A673 (cell line): ENCODE measurements at regions not wholly inside any gene's neighbourhood (a gene's known extent, or its start where the extent isn't known, plus 50 kb on each side); places are given as distances from the start of the nearest gene placed in this dataset.

ENCODE experiments used
- BruUV-seq: library from RNA; stranded (reverse); fragments of 400-500 nt; replicated peaks from 2 replicates; lab custom pipeline; 2021; lab: Mats Ljungman, UMichigan
- CTCF ChIA-PET: fragments of 300-600 bp; sonication (Branson Sonifier 250); formaldehyde crosslinking; loops from one replicate; lab custom pipeline; 2022; ENCODE audit warnings: antibody characterized with exemption; lab: Charles Lee
- POLR2A ChIA-PET: fragments of 300-600 bp; sonication (Branson Sonifier 250); formaldehyde crosslinking; loops from one replicate; lab custom pipeline; 2022; ENCODE audit warnings: antibody characterized with exemption; ENCODE audit not compliant: low non-redundant PET; lab: Charles Lee
- DNase-seq: peaks from one replicate; pipeline ENCODE4 v3.0.0-alpha.2; 2015; ENCODE audit warnings: low spot score
- H3K27ac ChIP-seq: fragments of 200-600 bp; sonication (generic); 2 replicates; pipeline ENCODE4 v1.5.1; 2016; ENCODE audit warnings: mixed run types, low read depth, mild to moderate bottlenecking, mixed read lengths, antibody characterized with exemption, low read length; ENCODE audit not compliant: poor library complexity, severe bottlenecking
- H3K27me3 ChIP-seq: fragments of 200-600 bp; sonication (generic); replicated peaks from 2 replicates; pipeline ENCODE4 v1.6.1; 2017; ENCODE audit warnings: mixed run types, low read depth, mild to moderate bottlenecking, mixed read lengths, antibody characterized with exemption, low read length; ENCODE audit not compliant: insufficient read depth, poor library complexity
- H3K36me3 ChIP-seq: fragments of 200-600 bp; sonication (generic); 2 replicates; pipeline ENCODE4 v1.6.1; 2016; ENCODE audit warnings: mixed run types, mild to moderate bottlenecking, mixed read lengths, antibody characterized with exemption, low read length; ENCODE audit not compliant: insufficient read depth, poor library complexity, severe bottlenecking
- H3K4me1 ChIP-seq: fragments of 200-600 bp; sonication (generic); 2 replicates; pipeline ENCODE4 v1.6.1; 2017; ENCODE audit warnings: mixed run types, mild to moderate bottlenecking, mixed read lengths, antibody characterized with exemption, low read length; ENCODE audit not compliant: insufficient read depth, poor library complexity, severe bottlenecking
- H3K4me3 ChIP-seq: fragments of 200-600 bp; sonication (generic); 2 replicates; pipeline ENCODE4 v1.5.1; 2016; ENCODE audit warnings: low read depth, mixed run types, mild to moderate bottlenecking, mixed read lengths, low read length; ENCODE audit not compliant: poor library complexity, severe bottlenecking
- H3K9me3 ChIP-seq: fragments of 200-600 bp; sonication (generic); 2 replicates; pipeline ENCODE4 v1.6.1; 2016; ENCODE audit warnings: mixed run types, low read depth, mild to moderate bottlenecking, mixed read lengths, antibody characterized with exemption, low read length; ENCODE audit not compliant: poor library complexity, severe bottlenecking
- EZH2 ChIP-seq: fragments of 200-600 bp; sonication (generic); IDR thresholded peaks from 2 replicates; pipeline ENCODE4 v1.6.1; 2017; ENCODE audit warnings: borderline replicate concordance, low read depth, mild to moderate bottlenecking, mixed read lengths, antibody characterized with exemption, low read length; ENCODE audit not compliant: poor library complexity, severe bottlenecking
- intact Hi-C: fragments of 100-400 bp; cut with micrococcal nuclease; formaldehyde crosslinking; loops from one replicate; pipeline ENCODE4 v1.10.0; 2022; ENCODE audit not compliant: unreplicated experiment
- TF ChIP-seq, protein P1 (sequence below): fragments of 300-800, 200-600 bp; sonication (generic); conservative IDR thresholded peaks from 2 replicates; pipeline ENCODE4 v1.5.1; 2017; ENCODE audit warnings: low read depth, mild to moderate bottlenecking, antibody characterized with exemption, low read length, moderate library complexity, mixed read lengths

DNA sequence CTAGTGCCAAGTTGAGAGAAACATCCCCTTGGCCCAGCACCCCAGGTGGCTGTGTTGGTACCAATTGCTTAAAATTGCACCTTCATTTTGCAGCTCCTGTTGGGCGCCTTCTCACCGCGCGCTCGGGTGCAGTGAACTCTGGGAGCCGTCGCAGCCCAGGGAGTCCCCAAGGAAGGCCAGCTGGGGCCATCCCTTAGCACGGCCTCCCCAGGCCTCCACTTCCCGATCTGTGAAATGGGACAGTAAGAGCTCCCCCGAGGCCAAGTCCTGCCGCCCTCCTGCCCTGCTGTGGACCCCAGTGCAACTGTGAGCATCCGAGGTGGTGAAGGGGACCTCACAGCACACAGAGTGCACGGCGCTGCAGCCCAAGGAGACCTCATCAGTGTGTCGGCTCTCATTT is 1234.1 kb downstream of the BRD1 start:
- H3K4me3 ChIP-seq = no peak overlapping the region
- DNase-seq = no peak
- H3K36me3 ChIP-seq = peaks cover 19% of the 10 kb centered on the region
- H3K27ac ChIP-seq = no peak overlapping the region
- TF ChIP-seq, protein P1, sequence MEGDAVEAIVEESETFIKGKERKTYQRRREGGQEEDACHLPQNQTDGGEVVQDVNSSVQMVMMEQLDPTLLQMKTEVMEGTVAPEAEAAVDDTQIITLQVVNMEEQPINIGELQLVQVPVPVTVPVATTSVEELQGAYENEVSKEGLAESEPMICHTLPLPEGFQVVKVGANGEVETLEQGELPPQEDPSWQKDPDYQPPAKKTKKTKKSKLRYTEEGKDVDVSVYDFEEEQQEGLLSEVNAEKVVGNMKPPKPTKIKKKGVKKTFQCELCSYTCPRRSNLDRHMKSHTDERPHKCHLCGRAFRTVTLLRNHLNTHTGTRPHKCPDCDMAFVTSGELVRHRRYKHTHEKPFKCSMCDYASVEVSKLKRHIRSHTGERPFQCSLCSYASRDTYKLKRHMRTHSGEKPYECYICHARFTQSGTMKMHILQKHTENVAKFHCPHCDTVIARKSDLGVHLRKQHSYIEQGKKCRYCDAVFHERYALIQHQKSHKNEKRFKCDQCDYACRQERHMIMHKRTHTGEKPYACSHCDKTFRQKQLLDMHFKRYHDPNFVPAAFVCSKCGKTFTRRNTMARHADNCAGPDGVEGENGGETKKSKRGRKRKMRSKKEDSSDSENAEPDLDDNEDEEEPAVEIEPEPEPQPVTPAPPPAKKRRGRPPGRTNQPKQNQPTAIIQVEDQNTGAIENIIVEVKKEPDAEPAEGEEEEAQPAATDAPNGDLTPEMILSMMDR = no peak
- no peak for TF ChIP-seq EZH2
- ChIA-PET POLR2A (no interaction called here), CTCF (no interaction called here)
- no TSS peak for BruUV-seq
- no peaks in the 10 kb centered on the region for H3K27me3 ChIP-seq
- intact Hi-C loops = no loop called here
- H3K4me1 ChIP-seq = peaks cover 31% of the 10 kb centered on the region
- no peaks in the 10 kb centered on the region for H3K9me3 ChIP-seq

DNA sequence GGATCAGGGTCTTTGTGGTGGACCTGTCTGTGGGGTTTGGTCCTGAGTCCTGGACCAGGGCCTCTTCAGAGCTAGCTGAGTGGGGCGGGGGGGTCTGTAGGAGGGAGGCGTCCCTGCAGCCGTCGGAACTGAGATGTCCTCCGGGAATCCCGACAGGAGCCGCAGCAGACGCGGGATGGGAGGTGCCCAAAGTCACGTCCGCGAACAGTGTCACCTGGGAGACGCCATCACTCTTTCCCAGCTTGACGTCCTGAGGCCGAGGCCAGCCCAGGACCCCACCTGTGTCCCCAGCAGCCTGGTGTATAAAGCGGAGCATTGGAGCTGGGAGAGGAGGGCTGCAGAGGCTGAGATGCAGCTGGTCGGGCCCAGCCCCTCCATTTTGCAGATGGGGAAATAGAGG is 1234.7 kb downstream of the BRD1 start:
- CTCF ChIA-PET = no interaction called here

DNA sequence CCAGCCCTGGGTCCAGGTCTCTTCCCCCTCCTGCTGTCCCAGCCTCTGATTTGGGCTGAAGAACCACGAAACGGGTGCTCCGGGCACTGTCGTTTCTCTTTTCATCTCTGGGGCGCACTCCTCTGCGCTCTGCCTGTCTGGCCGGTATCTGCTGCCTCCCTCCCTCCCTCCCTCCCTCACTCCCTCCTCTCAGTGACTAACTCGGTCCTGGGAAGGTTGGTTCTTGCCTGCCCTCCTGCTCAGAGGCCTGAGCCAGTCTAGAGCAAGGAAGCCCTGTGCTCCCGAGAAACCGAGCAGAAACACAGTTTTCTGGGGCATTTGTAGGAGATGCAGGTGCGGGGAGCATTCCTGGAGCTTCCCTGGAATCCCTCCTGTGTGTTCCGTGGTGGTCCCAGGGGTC is 1235.2 kb downstream of the BRD1 start:
- intact Hi-C loops = no loop called here
- POLR2A ChIA-PET = no interaction called here
- Histone ChIP-seq H3K4me3 (no peak overlapping the region), H3K27ac (no peak overlapping the region), H3K9me3 (no peaks in the 10 kb centered on the region), H3K4me1 (peaks cover 31% of the 10 kb centered on the region), H3K36me3 (peaks cover 9% of the 10 kb centered on the region), H3K27me3 (no peaks in the 10 kb centered on the region)
- no peak for DNase-seq
- CTCF ChIA-PET = no interaction called here
- no TSS peak for BruUV-seq
- TF ChIP-seq EZH2 = no peak
- TF ChIP-seq, protein P1 = no peak

More for the DNA sequence above, 1234.7 kb downstream of the BRD1 start:
- TF ChIP-seq EZH2 = no peak
- TF ChIP-seq, protein P1 = no peak
- Histone ChIP-seq H3K27me3 (no peaks in the 10 kb centered on the region), H3K4me1 (peaks cover 31% of the 10 kb centered on the region), H3K36me3 (peaks cover 13% of the 10 kb centered on the region), H3K27ac (no peak overlapping the region), H3K9me3 (no peaks in the 10 kb centered on the region), H3K4me3 (no peak overlapping the region)
- POLR2A ChIA-PET = no interaction called here
- DNase-seq = no peak
- intact Hi-C loops = no loop called here
- no TSS peak for BruUV-seq
